HuH-7.5 (cell line): ENCODE measurements at regions not wholly inside any gene's neighbourhood (a gene's known extent, or its start where the extent isn't known, plus 50 kb on each side); places are given as distances from the start of the nearest gene placed in this dataset.
"Not testable (repeated sequence)": the region's sequence is repeated elsewhere in the genome, so short reads cannot be mapped to it uniquely, and the experiment has no call there.

ENCODE experiments used
- DNase-seq: peaks from one replicate; pipeline ENCODE4 v3.0.0; 2011; ENCODE audit warnings: low spot score

DNA sequence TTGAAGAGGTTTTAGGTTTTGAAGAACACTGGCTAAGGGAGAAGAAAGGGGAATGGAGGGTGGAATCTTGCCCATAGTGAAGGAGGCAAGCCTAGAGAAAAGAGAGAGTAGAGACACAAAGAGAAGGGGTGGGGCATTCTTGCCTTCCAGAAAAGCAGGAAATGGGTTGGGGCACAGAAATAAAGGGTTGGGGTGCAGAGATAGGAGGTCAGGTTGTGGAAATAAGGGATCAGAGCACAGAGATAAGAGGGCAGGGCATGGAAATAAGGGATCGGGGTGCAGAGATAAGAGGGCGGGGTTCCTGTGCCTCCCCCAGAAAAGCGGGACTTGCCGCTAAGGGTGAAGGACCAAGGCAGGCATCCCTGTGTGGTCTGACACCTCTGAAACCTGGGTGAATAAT, 69.9 kb downstream of the ALG1L2 start:
- not testable (repeated sequence) for DNase-seq

DNA sequence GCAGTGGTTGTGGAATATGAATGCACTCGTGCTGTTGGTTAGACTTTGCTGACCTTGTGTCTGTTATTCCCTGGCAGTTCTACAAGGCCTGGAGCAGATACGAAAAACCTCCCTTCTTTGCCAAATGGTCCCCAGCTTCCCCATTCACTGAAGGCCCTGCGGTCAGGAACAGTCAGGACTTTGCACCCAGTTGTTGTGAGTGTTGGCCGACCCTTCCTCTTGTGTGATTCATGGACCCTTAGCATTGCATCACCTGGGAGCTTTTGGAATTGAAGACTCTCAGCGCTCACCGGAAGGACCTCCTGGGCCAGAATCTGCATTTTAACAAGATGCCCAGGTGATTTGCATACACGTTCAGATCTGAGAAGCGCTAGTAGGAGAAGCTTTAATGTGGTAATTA, 71.6 kb downstream of the ALG1L2 start:
- DNase-seq, result not testable (repeated sequence)

DNA sequence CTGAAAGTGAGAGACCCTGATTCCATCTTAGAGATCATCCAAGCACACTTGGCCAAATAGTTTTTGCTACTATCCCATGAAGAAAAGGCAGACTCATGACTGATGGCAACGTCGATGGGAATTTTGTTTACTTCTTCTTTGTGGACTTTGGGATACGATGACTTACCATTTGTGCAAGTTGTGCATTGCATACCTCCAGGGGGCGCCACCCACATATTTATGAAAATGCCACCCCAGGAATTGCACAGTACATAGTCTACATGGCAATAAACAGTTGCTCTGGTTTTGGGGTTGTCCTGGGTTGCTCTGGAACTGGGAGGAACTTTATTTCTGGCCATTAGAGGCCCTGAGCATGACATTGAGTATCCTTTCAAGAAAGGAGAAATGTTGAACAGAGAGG, 73.8 kb downstream of the ALG1L2 start:
- not testable (repeated sequence) for DNase-seq

DNA sequence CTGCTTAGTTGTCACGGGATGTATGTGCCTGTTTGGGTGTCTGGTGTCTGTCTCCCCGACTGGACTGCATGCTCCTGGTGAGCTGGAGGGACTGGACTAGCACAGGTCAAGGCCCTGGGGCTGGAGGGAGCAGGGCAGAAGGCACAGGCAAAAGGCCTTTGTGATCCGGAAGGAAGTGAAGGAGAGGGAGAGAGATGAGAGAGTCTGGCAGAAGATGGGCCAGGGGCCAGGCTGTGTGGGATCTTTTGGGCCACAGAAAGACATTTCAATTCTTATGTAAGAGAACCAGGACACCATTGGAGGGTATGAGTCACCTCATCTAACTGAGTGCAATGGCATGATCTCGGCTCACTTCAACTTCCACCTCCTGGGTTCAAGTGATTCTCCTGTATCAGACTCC, 85.2 kb downstream of the ALG1L2 start:
- not testable (repeated sequence) for DNase-seq

DNA sequence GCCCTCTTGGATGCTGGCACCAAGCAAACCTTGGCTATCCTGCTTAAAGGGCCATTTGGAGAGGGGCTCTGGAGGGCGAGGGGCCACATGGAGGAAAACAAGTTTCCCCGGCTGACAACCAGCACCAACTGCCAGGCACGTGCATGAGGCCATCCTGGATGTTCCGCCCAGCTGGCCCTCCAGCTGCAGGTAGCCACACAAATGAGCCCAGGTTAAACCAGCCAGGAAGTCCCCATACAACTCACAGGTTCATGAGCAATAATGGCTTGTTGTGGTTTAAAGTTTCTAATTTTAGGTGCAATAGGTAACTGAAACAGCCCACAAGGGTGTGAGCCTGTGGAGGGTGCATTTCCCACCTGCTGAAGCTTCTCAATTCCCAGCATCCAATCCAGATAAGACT, 93.6 kb downstream of the ALG1L2 start:
- not testable (repeated sequence) for DNase-seq

DNA sequence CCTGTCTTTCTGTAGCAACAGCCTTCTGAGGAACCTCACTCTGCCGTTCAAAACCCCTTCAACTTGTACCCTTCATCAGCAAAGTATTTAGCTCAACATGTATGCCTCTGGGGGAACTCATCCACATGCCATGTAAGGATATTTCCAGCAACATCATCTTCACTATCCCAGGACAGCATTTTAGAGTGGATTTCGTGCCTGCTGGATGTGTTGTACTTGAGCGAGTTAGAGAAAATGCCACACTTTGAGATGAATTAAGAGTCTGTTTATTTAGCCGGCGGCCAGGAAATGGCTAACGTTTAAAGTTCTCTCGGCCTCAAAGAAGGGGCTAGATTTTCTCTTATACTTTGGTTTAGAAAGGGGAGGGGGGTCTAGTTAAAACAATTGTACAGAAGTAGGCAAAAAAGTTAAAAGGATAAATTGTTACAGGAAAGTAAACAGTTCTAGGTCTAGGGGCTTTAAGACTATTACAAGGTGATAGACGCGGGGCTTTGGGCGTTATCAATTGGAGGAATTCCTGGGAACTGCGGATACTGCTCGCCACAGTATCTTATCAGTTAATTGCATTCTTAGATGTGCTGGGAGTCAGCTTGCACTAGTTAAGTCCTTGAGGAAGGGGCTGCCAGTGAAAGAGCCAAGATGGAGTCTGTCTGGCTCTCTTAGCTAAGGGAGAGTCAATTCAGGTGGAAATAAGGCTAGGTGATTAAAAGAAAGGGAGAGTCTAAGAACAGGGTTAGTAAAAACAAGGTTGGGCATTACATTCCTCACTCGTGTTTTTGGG, 95.0 kb downstream of the ALG1L2 start:
- not testable (repeated sequence) for DNase-seq

DNA sequence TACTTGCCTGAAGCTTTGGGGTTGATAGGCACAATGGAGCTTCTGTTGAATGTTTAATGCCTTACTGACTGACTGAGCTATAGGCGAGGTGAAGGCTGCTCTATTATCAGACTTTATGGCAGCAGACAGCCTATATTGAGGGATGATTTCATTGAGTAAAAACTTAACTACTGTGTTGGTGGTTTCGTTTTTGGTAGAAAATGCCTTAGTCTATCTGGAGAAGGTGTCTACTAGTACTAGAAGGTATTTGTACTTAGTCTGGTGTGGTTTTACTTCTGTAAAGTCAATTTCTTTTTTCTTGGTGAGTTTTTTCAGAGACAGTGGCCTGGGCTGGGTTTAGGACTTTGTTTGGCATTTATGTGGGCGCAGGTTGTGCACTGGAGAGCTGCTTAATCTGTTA, 97.2 kb downstream of the ALG1L2 start:
- not testable (repeated sequence) for DNase-seq

DNA sequence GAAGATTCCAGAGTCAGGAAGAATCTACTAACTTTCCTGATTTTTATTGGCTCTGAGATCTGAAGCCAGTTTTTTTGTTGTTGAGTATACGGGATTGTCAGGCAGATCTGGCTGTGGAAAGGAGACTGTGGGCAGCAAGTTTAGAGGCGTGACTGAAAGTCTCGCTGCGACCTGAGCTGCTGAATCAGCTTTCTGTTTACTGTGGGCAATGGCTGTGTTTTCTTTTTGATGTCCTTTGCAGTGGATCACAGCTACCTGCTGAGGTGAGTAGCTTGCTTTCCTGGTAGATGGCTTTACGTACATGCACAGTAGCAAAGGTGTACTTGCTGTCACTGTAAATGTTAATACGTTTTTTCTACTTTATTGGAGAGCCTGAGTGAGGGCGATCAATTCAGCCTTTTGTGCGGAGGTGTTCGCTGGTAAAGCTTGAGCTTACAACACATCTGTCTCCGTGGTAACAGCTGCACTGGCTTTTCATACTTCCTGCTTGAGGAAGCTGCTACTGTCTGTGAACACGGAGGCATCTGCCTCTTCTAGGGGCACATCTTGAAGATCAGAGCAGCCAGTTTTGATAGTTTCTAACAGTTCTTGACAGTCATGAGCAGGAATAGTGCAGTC, 97.8 kb downstream of the ALG1L2 start:
- DNase-seq, result not testable (repeated sequence)

DNA sequence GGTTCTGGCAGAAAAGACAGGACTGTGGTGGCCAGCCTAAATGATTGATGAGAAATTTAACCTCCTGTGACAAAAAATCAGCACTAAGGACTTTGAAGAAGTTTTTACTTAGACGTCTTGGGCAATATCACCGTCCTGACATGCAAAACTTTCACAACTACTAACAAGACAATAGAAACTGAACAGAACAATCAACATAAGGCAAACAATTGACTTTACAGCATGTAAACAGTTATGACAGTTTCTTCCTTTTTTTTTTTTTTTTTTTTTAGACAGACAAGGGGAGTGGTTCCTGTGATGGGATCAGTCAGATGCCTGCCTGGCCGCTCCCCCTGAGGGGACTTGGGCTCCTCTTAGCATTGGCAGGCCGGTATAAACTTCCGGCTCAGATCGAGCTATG, 100.8 kb downstream of the ALG1L2 start:
- not testable (repeated sequence) for DNase-seq

DNA sequence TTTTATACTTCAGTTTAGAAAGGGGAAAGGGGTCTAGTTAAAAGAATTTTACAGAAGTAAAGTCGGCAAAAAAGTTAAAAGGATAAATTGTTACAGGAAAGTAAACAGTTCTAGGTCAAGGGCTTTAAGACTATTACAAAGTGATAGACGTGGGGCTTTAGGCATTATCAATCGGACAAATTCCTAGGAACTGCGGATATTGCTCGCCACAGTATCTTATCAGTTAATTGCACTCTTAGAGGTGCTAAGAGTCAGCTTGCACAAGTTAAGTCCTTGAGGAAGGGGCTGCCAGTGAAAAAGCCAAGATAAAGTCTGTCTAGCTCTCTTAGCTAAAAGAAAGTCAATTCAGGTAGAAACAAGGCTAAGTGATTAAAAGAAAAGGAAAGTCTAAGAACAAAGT, 102.1 kb downstream of the ALG1L2 start:
- not testable (repeated sequence) for DNase-seq

DNA sequence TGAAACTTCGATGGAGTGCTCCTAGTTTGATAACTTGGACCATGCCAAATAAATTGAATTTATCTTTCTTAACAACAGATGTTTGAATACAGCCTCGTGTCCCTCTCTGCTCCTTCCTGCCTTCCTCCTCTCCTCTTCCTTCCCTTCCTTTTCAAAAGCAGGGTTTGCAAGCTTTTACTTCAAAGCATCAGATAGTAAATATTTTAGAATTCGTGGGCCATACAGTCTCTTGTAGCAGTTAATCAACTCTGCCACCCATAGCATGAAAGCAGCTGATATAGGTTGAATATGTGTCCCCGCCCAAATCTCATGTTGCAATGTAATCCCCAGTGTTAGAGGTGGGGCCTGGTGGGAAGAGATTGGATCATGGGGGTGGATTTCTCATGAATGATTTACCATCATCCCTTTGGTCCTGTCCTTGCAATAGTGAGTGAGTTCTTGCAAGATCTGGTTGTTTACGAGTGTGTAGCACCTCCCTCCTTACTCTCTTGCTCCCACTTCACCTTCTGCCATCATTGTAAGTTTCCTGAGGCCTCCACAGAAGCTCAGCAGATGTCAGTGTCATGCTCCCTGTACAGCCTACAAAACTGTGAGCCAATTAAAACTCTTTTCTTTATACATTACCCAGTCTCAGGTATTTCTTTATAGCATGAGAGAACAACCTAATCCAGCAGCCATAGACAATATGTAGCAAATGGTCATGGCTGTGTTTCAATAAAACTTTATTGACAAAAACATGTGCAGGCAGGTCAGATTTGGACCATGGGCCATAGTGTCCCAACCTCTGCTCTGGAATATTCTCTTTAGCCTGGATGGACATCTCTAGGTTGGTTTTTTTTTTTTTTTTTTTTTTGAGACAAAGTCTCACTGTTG, 102.8 kb downstream of the ALG1L2 start:
- not testable (repeated sequence) for DNase-seq

DNA sequence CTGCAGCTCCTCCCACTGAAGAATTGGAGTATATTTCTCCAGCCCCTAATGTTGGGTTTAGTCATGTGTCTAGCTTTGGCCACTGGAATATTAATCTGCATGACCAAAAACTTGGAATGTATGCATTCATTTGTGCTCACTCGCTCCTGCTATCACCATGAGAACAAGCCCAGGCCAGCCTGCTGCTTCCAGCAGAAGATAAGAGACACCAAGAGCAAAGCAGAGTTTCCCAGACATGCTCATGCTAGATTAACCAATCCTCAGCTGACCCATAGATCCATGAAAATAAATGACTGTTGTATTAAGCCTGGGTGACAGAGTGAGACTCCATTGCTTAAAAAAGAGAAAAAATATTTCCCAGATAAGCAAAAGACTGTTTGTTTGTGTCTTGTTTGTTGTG, 119.6 kb downstream of the ALG1L2 start:
- not testable (repeated sequence) for DNase-seq

DNA sequence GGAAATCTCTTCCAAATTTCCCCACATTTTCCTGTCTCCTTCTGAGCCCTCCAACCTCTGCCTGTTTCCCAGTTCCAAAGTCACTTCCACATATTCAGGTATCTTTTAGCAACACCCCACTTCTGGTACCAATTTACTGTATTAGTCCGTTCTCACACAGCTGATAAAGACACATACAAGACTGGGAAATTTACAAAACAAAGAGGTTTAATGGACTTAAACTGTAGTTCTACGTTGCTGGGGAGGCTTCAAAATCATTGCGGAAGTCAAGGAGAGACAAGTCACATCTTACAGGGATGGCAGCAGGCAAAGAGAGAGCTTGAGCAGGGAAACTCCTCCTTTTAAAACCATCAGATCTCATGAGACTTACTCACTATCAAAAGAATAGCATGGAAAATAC, 122.0 kb downstream of the ALG1L2 start:
- DNase-seq, result not testable (repeated sequence)

DNA sequence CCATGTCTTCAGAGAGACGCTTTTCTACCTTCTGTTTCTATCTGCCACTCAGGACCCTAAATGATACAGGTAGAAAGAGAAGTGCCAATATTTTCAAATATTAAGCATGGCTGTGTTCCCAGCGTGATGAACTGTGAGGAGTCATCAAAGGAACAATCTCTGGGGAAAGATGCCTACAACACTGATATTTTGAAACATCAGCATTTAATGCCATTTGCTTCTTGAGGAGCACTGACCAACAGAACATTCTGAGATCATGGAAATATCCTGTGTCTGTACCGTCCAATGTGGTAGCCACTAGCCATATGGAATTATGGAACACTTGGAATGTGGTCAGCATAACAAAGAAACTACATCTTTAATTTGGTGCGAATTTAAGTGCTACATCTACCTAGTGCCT, 117.9 kb upstream of the COL6A5 start:
- no peak for DNase-seq

DNA sequence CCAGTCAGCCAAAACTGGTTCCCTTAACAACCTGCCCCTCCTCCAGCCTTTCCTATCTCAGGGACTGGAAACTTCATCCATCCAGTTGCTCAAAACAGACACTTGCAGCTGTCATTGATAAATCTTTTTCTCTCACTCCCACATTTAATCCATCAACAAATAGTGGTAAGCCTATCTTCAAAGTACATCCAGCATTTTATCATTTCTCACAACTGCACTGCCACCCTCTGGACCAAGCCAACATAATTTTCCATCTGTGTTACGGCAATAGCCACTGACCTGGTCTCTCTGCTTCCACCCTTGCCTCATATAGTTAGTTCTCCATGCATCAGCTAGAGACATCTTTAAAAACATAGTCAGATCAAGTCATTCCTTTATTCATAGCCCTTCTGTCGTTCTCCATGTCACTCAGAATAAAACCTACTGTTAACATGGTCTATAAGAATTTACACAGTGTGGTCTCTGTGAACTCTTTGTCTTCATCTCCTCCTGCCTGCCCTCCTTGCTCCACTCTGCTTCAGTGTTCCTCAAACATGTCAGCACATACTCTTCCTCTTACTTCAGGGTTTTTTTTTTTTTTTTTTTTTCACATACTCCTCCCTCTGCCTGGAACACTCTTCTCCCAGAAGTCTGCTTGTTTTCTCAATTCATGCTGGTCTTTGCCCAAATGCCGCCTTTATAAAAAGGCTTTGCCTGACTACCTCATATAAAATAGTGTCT, 102.5 kb upstream of the COL6A5 start:
- no peak for DNase-seq

DNA sequence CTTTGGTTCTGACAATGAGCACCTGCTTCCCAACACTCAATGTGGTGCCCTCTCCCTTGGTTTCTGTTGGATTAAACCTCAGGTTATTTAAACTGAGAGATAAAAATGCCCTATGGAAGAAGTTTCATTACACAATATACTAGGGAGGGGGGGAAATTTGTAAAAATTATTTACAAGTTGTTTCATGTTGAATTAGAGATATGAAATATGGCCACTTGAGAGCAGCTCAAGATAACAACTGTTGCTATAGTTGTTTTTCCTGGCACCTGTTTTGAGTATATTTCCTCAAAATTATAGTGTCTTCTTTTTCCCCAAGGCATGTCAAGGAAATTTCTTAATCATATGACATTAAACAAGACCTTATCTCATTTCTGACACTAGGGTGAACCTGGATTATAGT, 101.7 kb upstream of the COL6A5 start:
- DNase-seq, result no peak

DNA sequence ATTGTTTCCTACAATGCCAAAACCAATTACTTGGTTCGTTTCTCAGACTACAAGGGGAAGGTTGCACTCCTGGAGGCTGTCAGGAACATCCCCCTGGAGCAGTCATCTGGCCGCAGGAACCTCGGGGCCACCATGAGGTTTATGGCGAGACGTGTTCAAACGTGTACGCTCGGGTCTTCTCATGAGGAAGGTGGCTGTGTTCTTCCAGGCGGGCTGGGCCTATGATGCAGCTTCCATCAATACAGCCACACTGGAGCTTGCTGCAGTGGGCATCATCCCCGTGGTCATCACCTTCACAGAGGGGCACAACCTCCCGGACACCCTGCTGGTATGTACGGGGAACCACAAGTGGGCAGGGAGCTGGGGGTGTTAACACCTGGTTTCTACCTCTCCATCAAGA, 94.5 kb upstream of the COL6A5 start:
- DNase-seq, result no peak

DNA sequence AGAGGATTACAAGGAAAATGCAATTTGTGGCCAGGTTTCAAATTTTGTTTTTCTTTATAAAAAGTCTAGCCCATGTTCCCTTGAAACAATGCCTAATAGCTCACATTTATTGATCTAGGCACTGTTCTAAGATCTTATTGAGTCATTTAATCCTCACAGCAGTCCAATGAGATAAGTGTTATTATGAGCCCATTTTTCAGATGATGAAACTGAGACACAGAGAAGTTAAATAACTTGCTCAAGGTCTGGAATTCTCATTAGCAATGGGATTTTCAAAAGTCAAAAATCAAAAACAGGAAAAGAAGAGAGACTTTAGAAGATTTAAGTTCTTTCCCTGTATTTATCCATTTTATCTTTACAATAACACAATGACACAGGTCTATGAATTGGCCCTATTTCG, 90.0 kb upstream of the COL6A5 start:
- DNase-seq, result no peak

DNA sequence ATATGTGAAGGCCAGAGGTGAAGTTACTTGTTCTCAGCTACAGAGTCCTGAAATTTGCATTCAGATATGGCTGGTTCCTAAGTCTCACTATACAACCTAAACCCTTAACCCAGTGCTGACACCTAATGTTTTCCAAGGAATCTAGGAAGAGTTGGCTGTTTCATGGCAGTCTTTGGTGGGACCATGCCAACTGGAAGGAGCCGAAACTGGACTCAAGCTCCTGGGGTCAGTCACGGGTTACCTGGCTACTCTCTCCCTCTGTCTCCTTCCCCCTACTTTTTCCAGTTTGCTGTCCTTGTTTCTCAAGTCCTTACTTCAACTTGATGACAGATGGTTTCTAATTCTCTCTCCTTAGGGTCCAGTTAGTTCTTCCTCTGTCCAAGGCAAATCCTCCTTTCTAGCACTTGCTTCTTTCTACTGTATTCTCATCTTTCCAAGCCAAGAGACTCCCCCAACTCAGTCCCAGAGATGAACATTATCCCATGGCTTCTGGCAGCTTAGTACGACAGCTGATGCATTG, 88.6 kb upstream of the COL6A5 start:
- no peak for DNase-seq

DNA sequence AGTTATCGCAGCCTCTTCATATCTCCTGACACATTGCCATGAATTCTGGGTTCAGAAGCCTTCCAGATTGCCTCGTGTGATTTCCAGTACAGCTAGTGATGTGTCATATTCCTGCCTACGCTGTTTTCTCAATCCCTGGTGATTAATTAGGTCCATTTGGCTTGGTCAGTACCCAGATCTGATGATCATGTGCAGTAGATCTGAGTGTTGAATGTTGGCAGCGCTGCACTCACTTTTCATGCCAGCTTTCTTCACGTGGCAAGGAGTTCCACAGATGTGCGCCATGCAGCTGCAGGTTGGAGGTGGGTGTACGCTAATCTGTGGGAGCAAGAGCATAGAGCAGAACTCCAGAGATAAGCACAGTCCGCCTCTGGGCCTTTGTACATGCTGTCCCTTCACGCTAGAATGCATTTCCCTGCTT, 86.9 kb upstream of the COL6A5 start:
- no peak for DNase-seq

DNA sequence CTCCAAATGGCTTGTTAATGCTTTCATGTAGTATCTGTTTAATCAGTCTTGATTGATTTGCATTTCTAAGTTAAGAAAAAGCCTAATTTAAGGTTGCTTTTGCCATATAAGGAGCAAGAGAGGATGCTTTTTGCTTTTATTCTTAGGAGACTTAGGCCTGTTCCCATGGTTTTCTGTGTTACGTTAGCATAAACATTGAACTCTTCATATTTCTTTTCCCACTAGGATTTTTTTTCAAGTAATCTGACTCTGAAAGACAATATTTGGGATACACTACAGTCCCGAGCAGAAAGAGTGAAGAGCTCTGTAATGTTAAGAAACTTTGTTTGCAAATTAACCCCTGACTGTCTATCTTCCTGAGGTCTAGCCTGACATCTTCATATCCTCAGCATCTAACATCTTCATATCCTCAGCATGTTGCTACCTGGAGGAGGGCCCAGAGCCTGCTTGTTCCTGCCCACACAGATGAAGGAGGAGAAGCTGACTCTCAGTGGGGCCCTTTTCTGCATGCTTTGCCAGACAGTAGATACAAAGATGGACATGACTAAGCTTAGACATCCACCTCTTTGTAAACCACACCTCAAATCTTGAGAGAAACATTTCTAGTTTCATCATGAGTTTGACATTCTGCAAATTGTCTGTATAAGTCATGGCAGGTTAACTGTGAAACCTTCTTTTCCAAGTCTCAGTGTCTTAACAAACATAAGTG, 86.2 kb upstream of the COL6A5 start:
- no peak for DNase-seq
